SJCRH30 (cell line): ENCODE measurements at regions not wholly inside any gene's neighbourhood (a gene's known extent, or its start where the extent isn't known, plus 50 kb on each side); places are given as distances from the start of the nearest gene placed in this dataset.
"Not testable (repeated sequence)": the region's sequence is repeated elsewhere in the genome, so short reads cannot be mapped to it uniquely, and the experiment has no call there.

Experiments
- DNase-seq, 2 experiments: peaks; one replicate each; pipeline ENCODE4 v3.0.0-alpha.2; 2015 to 2020
- H3K27ac ChIP-seq: fragments of 250-450 bp; sonication (Bioruptor Pico); 2 replicates; pipeline ENCODE4 v1.5.1; 2020; ENCODE audit warnings: mild to moderate bottlenecking, moderate library complexity
- H3K27me3 ChIP-seq: fragments of 250-450 bp; sonication (Bioruptor Pico); 2 replicates; pipeline ENCODE4 v1.5.1; 2020; ENCODE audit warnings: mild to moderate bottlenecking, moderate library complexity
- H3K36me3 ChIP-seq: fragments of 250-450 bp; sonication (Bioruptor Pico); 2 replicates; pipeline ENCODE4 v1.5.1; 2020; ENCODE audit warnings: mild to moderate bottlenecking, moderate library complexity
- H3K4me1 ChIP-seq: fragments of 250-450 bp; sonication (Bioruptor Pico); 2 replicates; pipeline ENCODE4 v1.5.1; 2020; ENCODE audit warnings: mild to moderate bottlenecking, moderate library complexity
- H3K4me3 ChIP-seq: fragments of 250-450 bp; sonication (Bioruptor Pico); 2 replicates; pipeline ENCODE4 v1.5.1; 2020; ENCODE audit warnings: mild to moderate bottlenecking, moderate library complexity
- H3K9me3 ChIP-seq: fragments of 250-450 bp; sonication (Bioruptor Pico); replicated peaks from 2 replicates; pipeline ENCODE4 v1.5.1; 2020; ENCODE audit warnings: mild to moderate bottlenecking, moderate library complexity

DNA sequence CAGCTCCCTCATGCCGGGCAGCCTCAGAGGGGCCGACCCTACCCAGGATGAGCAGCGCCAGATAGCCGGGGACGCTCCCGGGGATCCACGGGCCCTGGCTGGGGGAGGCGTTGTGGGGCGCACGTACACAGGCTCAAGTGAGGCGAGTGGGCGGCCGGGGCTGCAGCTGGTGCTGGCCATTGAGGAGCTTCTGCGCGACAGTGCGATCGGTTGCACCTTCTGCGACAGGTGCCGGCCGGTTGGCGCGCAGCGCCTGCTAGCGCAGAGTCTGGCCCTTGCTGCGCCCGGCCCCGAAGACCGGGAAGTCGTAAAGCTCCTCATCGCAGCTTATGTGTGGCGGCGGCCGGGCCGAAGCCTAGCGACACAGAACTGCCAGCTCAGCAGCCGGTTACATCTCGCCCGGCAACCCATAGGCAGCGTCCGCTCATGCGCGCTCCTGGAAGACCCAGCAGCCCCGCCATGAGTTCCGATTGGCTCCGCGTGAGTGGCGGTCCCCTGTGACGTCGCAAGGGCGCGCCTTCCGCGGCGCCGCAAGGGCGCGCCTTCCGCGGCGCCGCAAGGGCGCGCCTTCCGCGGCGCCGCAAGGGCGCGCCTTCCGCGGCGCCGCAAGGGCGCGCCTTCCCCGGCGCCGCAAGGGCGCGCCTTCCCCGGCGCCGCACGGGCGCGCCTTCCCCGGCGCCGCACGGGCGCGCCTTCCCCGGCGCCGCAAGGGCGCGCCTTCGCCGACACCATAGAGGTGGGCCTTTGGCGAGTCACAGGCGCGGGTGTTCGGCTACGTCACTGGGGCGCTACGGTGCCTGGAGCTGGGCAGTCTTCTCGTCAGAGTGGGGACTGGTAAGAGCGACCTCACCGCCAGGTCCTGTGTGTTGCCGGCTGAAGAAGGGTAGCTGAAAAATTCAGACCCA is 308.6 kb downstream of the ZNF37A start:
- not testable (repeated sequence) for H3K4me1 ChIP-seq
- DNase-seq = peak; percentile 87 to 88
- peak overlapping the region; percentile 84 for H3K27ac ChIP-seq

DNA sequence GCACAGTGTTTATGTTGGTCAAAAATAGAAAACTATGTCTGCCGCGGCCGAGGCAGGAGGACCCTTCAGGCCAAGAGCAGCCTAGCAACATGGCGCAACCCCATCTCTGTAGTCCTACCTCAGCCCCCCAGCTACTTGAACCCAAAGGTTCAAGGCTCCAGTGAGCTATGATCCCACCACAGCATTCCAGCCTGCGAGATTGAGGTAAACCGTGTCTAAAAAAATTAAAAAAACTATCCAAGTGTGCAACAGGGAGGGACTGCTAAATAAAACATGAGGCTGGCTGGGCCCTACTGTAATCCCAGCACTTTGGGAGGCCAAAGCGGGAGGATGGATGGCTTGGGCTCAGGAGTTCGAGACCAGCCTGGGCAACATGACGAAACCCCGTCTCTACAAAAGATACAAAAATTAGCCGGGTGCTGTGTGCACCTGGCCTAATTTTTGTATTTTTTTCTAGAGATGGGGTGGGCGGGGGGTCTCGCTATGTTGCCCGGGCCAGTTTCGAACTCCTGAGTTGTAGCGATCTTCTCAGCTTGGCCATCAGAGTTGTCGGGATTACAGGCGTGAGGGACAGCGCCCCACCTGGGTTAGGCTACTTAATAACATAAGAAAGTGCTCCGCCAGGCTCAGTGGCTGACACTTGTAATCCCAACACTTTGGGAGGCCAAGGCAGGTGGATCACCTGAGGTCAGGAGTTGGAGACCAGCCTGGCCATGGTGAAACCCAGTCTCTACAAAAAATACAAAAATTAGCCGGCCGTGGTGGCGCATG is 309.4 kb downstream of the ZNF37A start:
- H3K27ac ChIP-seq = peak overlapping the region; percentile 84
- H3K4me1 ChIP-seq, H3K27me3 ChIP-seq, H3K9me3 ChIP-seq, H3K36me3 ChIP-seq: not testable (repeated sequence)
- H3K4me3 ChIP-seq = peak overlapping the region; percentile 85
- peak in 1 of 2 experiments; percentile 33 for DNase-seq

More for the DNA sequence above, 308.6 kb downstream of the ZNF37A start:
- peak overlapping the region; percentile 85 for H3K4me3 ChIP-seq
- H3K9me3 ChIP-seq, H3K27me3 ChIP-seq, H3K36me3 ChIP-seq: not testable (repeated sequence)

DNA sequence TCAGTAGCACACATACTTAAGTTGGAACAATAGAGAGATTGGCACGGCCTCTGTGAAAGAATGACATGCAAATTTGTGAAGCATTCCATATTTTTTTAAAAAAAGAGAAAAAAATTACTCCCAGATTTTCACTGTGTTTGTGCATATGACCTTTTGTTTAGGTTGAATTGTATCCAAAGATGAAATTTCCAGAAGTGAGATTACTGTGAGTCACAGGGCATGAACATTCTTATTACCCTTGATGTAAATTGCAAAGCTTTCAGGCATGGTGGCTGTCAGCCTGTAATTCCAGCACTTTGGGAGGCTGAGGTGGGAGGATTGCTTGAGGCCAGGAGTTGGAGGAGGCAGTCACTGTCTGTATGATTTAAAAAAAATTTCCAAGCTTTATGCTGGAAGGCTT is 329.5 kb downstream of the ZNF37A start:
- not testable (repeated sequence) for H3K36me3 ChIP-seq, H3K4me1 ChIP-seq, H3K27me3 ChIP-seq, H3K4me3 ChIP-seq, H3K27ac ChIP-seq, H3K9me3 ChIP-seq, DNase-seq

DNA sequence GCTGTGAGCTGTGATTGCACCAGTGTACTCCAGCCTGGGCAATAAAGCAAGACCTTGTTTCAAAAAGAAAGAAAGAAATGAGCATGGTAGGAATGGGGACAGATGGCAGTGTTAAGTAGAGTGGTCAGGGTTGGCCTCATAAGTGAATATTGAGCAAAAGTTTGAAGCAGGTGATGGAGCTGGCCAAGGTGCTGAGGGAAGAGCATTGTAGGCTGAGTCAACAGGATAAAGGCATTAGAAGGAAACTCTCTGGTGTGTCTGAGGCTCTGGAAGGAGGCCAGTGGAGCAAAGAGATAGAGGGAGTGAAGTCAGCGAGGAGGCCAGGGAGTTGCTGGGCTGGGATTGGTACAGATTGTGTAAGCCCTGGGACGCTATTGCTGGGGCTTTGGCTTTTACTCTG is 336.1 kb downstream of the ZNF37A start:
- not testable (repeated sequence) for H3K9me3 ChIP-seq, DNase-seq, H3K4me1 ChIP-seq, H3K27ac ChIP-seq, H3K4me3 ChIP-seq, H3K36me3 ChIP-seq, H3K27me3 ChIP-seq

DNA sequence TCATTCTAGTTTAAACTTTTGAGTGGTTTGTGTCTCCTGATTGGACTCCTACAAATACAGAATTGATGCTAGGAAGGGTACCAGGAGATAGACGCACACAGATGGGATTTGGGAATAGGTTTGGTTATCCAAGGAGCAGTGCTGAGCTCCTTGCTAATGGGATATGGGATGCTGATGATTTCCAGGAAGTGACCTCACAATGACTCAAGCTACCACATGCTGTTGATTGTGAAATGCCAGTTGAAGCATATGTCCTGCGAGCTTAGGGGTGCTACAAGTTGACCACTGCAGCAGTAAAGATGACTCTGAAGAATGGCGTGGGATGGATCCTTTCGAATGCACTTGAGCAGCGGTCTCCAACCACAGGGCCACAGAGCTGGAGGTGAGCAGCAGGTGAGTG is 343.2 kb downstream of the ZNF37A start:
- not testable (repeated sequence) for H3K9me3 ChIP-seq, H3K4me3 ChIP-seq, H3K36me3 ChIP-seq, H3K27ac ChIP-seq, DNase-seq, H3K27me3 ChIP-seq, H3K4me1 ChIP-seq

DNA sequence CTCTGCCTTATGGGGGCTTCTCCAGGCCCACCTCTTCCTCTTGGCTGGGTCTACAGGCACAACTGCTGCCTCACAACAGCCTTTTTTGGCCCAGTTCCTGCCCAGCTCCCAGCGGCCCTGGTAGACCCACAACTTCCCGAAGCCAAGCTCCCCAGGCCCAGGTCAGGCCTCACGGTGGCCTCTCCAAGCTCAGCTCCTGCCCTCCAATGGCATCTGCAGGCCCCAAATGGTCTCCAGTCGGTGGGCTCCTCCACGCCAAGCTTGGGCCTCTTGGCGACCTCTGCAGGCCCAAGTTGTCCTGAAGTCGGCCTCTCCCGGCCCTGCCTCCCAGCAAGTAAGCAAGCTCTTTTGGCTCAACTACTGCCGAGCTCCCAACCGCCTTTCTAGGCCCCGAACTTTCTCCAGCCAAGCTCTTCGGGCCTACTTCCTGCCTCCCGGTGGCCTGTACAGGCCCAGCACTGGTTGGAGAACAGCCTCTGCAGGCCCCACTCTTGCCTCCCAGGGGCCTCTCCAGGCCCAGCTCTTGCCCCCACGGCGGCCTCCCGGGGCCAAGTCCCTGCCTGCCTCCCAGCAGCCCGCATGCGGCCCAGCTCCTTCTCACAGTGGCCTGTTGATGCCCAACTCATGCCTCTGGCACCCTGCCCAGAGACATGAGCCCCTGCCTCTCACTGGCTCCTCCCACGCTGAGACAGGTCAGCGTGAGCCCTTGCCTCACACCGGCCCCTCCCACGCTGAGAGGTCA is 354.6 kb downstream of the ZNF37A start:
- H3K36me3 ChIP-seq, H3K27ac ChIP-seq, H3K4me3 ChIP-seq, H3K27me3 ChIP-seq, DNase-seq, H3K4me1 ChIP-seq, H3K9me3 ChIP-seq: not testable (repeated sequence)

DNA sequence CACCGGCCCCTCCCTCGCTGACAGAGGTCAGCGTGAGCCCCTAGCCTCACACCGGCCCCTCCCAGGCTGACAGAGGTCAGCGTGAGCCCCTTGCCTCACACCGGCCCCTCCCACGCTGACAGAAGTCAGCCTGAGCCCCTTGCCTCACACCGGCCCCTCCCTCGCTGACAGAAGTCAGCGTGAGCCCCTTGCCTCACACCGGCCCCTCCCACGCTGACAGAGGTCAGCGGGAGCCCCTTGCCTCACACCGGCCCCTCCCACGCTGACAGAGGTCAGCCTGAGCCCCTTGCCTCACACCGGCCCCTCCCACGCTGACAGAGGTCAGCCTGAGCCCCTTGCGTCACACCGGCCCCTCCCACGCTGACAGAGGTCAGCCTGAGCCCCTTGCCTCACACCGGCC is 355.5 kb downstream of the ZNF37A start:
- H3K4me1 ChIP-seq, DNase-seq, H3K9me3 ChIP-seq, H3K27ac ChIP-seq, H3K36me3 ChIP-seq, H3K27me3 ChIP-seq, H3K4me3 ChIP-seq: not testable (repeated sequence)

DNA sequence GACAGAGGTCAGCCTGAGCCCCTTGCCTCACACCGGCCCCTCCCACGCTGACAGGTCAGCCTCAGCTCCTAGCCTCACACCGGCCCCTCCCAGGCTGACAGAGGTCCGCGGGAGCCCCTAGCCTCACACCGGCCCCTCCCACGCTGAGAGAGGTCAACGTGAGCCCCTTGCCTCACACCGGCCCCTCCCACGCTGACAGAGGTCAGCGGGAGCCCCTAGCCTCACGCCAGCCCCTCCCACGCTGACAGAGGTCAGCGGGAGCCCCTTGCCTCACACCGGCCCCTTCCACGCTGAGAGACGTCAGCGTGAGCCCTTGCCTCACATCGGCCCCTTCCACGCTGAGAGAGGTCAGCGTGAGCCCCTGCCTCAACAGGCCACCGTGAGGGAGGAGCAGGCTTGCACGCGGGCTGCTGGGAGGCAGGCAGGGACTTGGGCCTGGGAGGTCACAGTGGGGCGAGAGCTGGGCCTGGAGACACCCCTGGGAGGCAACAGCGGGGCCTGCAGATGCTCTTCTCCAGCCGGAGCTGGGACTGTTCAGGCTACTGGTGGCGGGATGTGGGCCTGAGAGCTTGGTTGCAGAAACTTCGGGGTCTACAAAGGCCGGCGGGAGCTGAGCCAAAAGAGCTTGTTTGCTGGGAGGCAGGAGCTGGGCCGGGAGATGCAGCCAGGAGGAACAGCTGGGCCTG is 356.4 kb downstream of the ZNF37A start:
- not testable (repeated sequence) for H3K4me3 ChIP-seq, H3K27ac ChIP-seq, DNase-seq, H3K36me3 ChIP-seq, H3K4me1 ChIP-seq, H3K9me3 ChIP-seq, H3K27me3 ChIP-seq

DNA sequence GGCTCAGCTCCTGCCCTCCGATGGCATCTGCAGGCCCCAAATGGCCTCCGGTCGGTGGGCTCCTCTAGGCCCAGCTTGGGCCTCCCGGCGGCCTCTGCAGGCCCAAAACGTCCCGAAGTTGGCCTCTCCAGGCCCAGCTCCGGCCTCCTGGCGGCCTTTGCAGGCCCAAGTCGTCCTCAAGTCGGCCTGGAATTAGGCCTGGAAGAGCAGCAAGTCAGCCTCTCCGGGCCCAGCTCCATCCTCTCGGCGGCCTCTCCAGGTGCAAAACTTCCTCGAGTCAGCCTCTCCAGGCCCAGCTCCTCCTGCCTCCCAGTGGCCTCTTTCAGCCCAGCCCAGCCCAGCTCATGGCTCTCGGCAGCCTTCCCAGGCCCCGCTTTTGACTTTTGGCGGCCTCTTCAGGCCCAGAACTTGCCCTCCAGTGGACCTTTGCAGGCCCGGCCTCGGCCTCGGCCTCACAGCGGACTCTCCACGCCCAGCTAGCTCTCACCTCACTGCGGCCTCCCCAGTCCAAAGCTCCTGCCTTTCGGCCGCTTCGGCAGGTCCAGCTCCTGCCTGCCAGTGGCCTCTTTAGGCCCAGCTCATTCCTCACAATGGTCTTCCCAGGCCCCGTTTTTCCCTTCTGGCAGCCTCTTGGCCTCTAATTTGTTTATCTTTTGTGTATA is 357.3 kb downstream of the ZNF37A start:
- H3K36me3 ChIP-seq, H3K4me1 ChIP-seq, H3K27ac ChIP-seq, H3K27me3 ChIP-seq, H3K4me3 ChIP-seq, DNase-seq, H3K9me3 ChIP-seq: not testable (repeated sequence)
